GM12875 (cell line): ENCODE measurements at regions not wholly inside any gene's neighbourhood (a gene's known extent, or its start where the extent isn't known, plus 50 kb on each side); places are given as distances from the start of the nearest gene placed in this dataset.

Experiments used
- H3K4me3 ChIP-seq: one replicate; pipeline ENCODE4 v1.5.1; 2011; ENCODE audit warnings: low read depth, low read length, control low read depth
- CTCF ChIP-seq: IDR thresholded peaks from 2 replicates; pipeline ENCODE4 v1.5.1; 2011; ENCODE audit warnings: low read depth, mild to moderate bottlenecking, control low read depth, inconsistent platforms, low read length, moderate library complexity, borderline replicate concordance; ENCODE audit not compliant: insufficient read depth

- H3K4me3 ChIP-seq: no peak overlapping the region
- no peak for TF ChIP-seq CTCF
Observed at GRCh38 chr9:19965336-19965735, 176.5 kb upstream of the SLC24A2 start.

- no peak for TF ChIP-seq CTCF
- H3K4me3 ChIP-seq: no peak overlapping the region
Observed at GRCh38 chr9:19947996-19948395, 159.2 kb upstream of the SLC24A2 start.

GRCh38 chr9:19946441-19947109, 157.7 kb upstream of the SLC24A2 start:
- peak; percentile 34; the same call in 1 of the 2 replicates for TF ChIP-seq CTCF
- H3K4me3 ChIP-seq: no peak overlapping the region

GRCh38 chr9:19941874-19942273, 153.0 kb upstream of the SLC24A2 start:
- no peak for TF ChIP-seq CTCF
- H3K4me3 ChIP-seq: no peak overlapping the region

GRCh38 chr9:19940811-19941535, 152.1 kb upstream of the SLC24A2 start:
- TF ChIP-seq CTCF: no peak
- no peak overlapping the region for H3K4me3 ChIP-seq

- no peak for TF ChIP-seq CTCF
- no peak overlapping the region for H3K4me3 ChIP-seq
Observed at GRCh38 chr9:19939734-19940278, 151.0 kb upstream of the SLC24A2 start.

GRCh38 chr9:19938990-19939733, 150.3 kb upstream of the SLC24A2 start:
- no peak overlapping the region for H3K4me3 ChIP-seq
- TF ChIP-seq CTCF: no peak
